Neural progenitor cell (in vitro differentiated cells): ENCODE measurements at regions not wholly inside any gene's neighbourhood (a gene's known extent, or its start where the extent isn't known, plus 50 kb on each side); places are given as distances from the start of the nearest gene placed in this dataset.

ENCODE experiments used
- CTCF ChIP-seq: fragments of 200-600 bp; sonication (generic); IDR thresholded peaks from 2 replicates; pipeline ENCODE4 v1.5.1; 2017; ENCODE audit warnings: antibody characterized with exemption, mild to moderate bottlenecking
- EZH2 ChIP-seq: fragments of 200-600 bp; sonication (generic); IDR thresholded peaks from 2 replicates; pipeline ENCODE4 v1.6.1; 2017; ENCODE audit warnings: antibody characterized with exemption, mild to moderate bottlenecking, moderate library complexity
- EZH2phosphoT487 ChIP-seq: fragments of 200-600 bp; sonication (generic); IDR thresholded peaks from 2 replicates; pipeline ENCODE4 v1.6.1; 2017; ENCODE audit warnings: antibody characterized with exemption

DNA sequence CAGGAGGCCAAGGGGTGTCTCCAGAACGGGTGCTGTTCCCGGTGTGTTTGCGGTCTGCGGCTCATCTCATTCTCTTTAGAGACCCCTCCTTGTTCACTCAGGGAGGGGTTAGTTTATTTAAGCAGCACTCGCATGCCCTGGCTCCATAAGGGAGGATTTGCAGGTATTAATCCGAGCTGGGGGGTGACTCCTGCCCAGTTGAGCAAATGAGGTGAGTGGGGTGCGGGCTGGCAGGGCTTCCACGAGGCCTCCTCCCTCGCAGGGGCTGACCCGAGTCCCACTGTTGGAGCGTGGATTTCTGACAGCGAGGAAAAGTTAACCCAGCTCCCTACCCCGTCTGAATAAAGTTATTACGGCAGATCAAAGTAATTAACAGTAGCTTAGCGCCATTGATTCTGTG lies 371.8 kb upstream of the SALL3 start:
- no peak for TF ChIP-seq CTCF
- TF ChIP-seq EZH2, result no peak
- no peak for TF ChIP-seq EZH2phosphoT487
